ENCODE measurements at regions not wholly inside any gene's neighbourhood (a gene's known extent, or its start where the extent isn't known, plus 50 kb on each side); places are given as distances from the start of the nearest gene placed in this dataset.

DNA sequence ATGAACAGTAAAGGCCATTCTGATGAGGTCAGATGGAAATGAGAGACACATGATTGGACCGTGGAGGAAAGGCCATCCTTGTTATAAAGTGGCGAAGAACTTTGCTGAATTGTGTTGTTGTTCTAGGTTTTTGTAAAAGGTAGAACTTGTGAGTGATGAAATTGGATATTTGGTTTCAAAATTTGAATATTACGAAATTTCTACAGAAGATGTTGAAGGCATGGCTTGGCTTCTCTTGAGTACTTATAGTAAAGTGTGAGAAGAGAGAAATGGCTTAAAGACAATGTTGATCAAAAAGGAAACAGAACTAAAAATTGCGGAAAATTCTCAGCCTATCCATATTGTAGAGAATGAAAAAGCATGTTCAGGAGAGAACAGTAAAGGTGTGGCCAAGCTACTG lies 166.6 kb upstream of the S1PR3 start:
- 93% methylated on average over 2 of the region's 4 CpGs; no CpG with 5 or more reads in 1 of the 2 experiments for WGBS, 2 experiments (ENCODE audit: extremely low coverage in 2 of 2, insufficient read length in 1 of 2)
- Histone ChIP-seq H2BK5ac (ENCODE audit: low read depth, low read length, poor library complexity, severe bottlenecking) (no peak overlapping the region), H3K14ac (replicated peaks; ENCODE audit: low read depth, low read length) (no peak overlapping the region), H3K4ac (ENCODE audit: low read depth, low read length) (no peak overlapping the region), H3K4me1 (ENCODE audit: control insufficient read depth, insufficient read depth, low read length) (peaks cover 2% of the 10 kb centered on the region; the same call in 1 of the 2 replicates), H3K4me2 (ENCODE audit: low read depth, low read length) (no peak overlapping the region), H2BK20ac (ENCODE audit: low read depth, low read length) (no peak overlapping the region), H2AK5ac (ENCODE audit: low read depth, low read length) (no peak overlapping the region), H3K9ac (ENCODE audit: low read depth, low read length) (no peak overlapping the region), H3K23ac (ENCODE audit: low read depth, low read length) (no peak overlapping the region), H4K8ac (ENCODE audit: low read depth in 2 of 2, low read length in 2 of 2) (no peak overlapping the region), H3K27me3 (ENCODE audit: control insufficient read depth, insufficient read depth, low read length) (peaks cover 5% of the 10 kb centered on the region; the same call in 1 of the 2 replicates), H3K79me1 (ENCODE audit: low read depth in 1 of 2, low read length in 2 of 2) (no peaks in the 10 kb centered on the region), H3K36me3 (ENCODE audit: control insufficient read depth, insufficient read depth, low read length) (no peaks in the 10 kb centered on the region), H3K4me3 (ENCODE audit: insufficient read depth, low read depth, low read length) (no peak overlapping the region), H3K18ac (ENCODE audit: low read depth, low read length) (no peak overlapping the region), H4K91ac (ENCODE audit: insufficient read depth, low read depth, low read length) (no peak overlapping the region), H2AFZ (replicated peaks; ENCODE audit: low read length, poor library complexity) (no peak overlapping the region), H2BK15ac (ENCODE audit: low read depth, low read length) (no peak overlapping the region), H4K20me1 (ENCODE audit: insufficient read depth, low read length) (no peaks in the 10 kb centered on the region), H2AK9ac (replicated peaks; ENCODE audit: low read depth, low read length, poor library complexity) (no peak overlapping the region), H3K56ac (ENCODE audit: extremely low read depth, insufficient read depth, low read length) (no peak overlapping the region), H3K9me1 (ENCODE audit: insufficient read depth, low read length) (no peaks in the 10 kb centered on the region), H2BK120ac (ENCODE audit: low read depth, low read length) (no peak overlapping the region), H4K5ac (ENCODE audit: low read depth, low read length) (no peak overlapping the region), H3K27ac (ENCODE audit: insufficient read depth, low read length) (no peak overlapping the region), H3K9me3 (ENCODE audit: control insufficient read depth, insufficient read depth, low read length) (peaks cover 2% of the 10 kb centered on the region; the same call in 1 of the 2 replicates)
- CTCF ChIA-PET = no interaction called here
- POLR2A ChIA-PET (ENCODE audit: unreplicated experiment) = no interaction called here
- dilution Hi-C loops (cut with HindIII; ENCODE audit: low sequenced_read_pairs, unreplicated experiment) (no loop called here), in situ Hi-C loops (cut with MboI; ENCODE audit: low sequenced_read_pairs) (no loop called here), intact Hi-C loops (cut with micrococcal nuclease) (no loop called here)
- TF ChIP-seq, protein P1, sequence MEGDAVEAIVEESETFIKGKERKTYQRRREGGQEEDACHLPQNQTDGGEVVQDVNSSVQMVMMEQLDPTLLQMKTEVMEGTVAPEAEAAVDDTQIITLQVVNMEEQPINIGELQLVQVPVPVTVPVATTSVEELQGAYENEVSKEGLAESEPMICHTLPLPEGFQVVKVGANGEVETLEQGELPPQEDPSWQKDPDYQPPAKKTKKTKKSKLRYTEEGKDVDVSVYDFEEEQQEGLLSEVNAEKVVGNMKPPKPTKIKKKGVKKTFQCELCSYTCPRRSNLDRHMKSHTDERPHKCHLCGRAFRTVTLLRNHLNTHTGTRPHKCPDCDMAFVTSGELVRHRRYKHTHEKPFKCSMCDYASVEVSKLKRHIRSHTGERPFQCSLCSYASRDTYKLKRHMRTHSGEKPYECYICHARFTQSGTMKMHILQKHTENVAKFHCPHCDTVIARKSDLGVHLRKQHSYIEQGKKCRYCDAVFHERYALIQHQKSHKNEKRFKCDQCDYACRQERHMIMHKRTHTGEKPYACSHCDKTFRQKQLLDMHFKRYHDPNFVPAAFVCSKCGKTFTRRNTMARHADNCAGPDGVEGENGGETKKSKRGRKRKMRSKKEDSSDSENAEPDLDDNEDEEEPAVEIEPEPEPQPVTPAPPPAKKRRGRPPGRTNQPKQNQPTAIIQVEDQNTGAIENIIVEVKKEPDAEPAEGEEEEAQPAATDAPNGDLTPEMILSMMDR (conservative IDR thresholded peaks at IDR 0.05; ENCODE audit: low read depth, low read length) = no peak
- TF ChIP-seq MAZ (IDR thresholded peaks at IDR 0.05; ENCODE audit: borderline replicate concordance, low read depth, low read length) (no peak), CEBPB (IDR thresholded peaks at IDR 0.05; ENCODE audit: low read depth, low read length) (peak; percentile 39; the same call in 1 of the 2 replicates)
- no TSS peak for BruUV-seq (replicated peaks)
- ATAC-seq (ENCODE audit: low read depth) = peak; percentile 44
- no peak for DNase-seq

All from IMR-90 (cell line).